HG03571 (cell line): ENCODE measurements at regions not wholly inside any gene's neighbourhood (a gene's known extent, or its start where the extent isn't known, plus 50 kb on each side); places are given as distances from the start of the nearest gene placed in this dataset.
A peak's percentile ranks its signal among the peaks of the same experiment; 100 is the strongest.

Source experiments
- ATAC-seq: cut with Tn5 transposase; IDR thresholded peaks from one replicate; pipeline ENCODE4 v1.9.1; 2021; ENCODE audit not compliant: unreplicated experiment

DNA sequence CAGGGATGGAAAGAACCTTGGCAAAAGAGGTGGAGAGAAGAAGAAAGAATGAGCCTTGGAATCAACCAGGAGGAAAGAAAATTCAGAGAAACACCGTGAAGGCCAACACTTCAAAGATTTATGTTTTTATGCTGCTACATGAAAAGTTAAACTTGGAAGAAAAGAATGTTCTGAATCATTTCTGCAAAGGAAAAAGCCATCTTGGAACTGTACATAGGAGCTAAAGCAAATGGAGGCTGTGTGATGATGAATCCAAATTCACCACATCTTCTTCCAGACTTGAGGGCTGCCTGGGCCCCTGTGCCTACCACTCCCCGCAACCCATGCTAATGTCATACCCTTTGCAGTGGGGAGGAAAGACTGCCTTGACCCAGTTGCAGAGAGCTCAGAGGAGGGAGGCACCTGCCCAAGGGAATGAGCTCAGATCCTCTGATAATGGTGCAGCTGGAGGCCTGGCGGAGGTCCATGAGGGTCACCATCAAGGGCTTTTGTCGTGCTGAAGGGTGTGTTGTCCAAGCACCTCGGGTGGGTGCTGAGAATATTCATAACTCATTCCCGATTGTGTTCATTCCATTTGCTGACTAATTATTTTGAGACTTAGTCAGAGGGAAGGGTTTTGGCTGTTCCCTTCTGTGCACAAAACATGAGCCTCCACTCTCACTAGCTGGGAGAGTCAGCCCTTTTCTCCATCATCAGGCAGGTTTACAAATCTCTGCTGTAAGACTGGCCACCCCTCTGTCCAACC, 245.8 kb upstream of the JAG1 start:
- no peak for ATAC-seq

- no peak for ATAC-seq
Observed at GRCh38 chr20:10920396-10920795, 246.6 kb upstream of the JAG1 start.

DNA sequence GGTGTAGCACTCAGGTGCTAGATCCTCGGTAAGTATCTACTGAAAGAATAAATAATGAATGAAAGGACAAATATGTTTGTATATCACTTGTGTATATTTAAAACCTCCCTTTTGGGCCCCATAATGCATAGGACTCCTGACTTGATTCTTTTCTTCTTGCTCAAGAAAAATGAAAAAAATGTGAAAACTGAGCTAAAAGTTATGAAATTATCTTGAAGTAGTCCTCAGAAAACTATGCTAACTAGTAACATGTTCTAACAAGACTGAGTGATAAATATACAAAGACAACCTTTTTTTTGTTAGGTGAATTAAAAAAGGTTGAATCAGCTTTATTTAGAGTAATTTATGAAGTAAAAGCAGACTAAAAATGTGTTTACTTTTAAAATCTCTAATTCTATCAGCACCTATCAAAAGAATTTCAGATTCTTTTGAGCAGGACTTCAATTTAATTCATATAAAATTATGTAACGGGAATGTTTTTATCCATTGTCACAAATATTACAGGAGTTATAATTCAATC, 247.8 kb upstream of the JAG1 start:
- ATAC-seq, result no peak

- no peak for ATAC-seq
Observed at GRCh38 chr20:10922506-10922905, 248.7 kb upstream of the JAG1 start.

DNA sequence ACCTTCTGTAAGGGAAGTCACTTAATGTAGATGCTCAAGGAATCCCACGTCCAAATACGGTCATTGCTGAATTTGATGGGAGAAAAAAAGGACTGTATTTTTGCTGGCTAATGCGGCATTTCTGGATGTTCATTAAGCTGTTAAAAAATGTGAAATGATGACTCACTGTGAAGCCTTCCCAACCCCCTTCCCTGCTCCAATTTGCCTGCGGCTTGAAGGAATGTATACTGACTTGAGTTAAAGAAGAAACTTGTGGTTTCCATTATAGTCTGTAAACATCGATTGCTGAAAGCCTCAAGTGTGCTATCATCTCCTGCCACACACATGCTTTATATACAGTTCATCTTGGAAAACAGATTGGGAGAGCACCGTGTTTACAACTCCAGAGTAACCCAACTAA, 249.1 kb upstream of the JAG1 start:
- ATAC-seq, result no peak

- no peak for ATAC-seq
Observed at GRCh38 chr20:10924644-10925201, 250.9 kb upstream of the JAG1 start.

- no peak for ATAC-seq
Observed at GRCh38 chr20:10925767-10926166, 252.0 kb upstream of the JAG1 start.

GRCh38 chr20:10927011-10927583, 253.3 kb upstream of the JAG1 start:
- ATAC-seq, result no peak

- no peak for ATAC-seq
Observed at GRCh38 chr20:10927936-10928840, 254.4 kb upstream of the JAG1 start.

- ATAC-seq, result no peak
Observed at GRCh38 chr20:10928841-10929421, 255.1 kb upstream of the JAG1 start.

- no peak for ATAC-seq
Observed at GRCh38 chr20:10935658-10936402, 262.0 kb upstream of the JAG1 start.

- no peak for ATAC-seq
Observed at GRCh38 chr20:10936786-10937185, 263.0 kb upstream of the JAG1 start.

DNA sequence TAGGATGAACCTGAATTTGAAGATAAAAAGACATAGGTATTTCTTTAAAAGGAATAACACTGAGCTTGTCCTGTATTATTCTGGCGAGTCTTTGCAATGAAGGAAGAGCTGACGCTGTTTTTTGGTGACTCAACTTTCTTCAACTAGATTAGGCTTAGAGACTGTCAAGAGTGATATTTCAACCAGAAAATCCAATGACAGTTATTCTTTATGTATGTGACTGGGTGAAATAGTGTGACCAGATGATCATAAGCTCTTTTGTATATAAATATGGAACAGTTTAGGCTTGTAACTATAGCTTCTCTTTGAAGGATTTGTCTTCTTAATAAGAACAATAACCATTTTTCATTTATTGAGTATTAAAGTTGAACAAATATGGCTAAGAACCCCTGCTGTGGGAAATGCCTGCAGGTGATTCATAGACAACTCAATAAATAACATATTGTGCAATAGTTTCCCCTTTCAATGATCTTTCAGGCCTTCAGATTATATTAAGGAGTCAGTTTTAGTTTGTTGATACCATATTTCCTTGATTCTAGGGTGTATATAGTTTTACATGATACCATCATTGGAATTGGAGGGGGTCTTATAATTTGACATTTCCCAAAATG, 265.6 kb upstream of the JAG1 start:
- no peak for ATAC-seq

DNA sequence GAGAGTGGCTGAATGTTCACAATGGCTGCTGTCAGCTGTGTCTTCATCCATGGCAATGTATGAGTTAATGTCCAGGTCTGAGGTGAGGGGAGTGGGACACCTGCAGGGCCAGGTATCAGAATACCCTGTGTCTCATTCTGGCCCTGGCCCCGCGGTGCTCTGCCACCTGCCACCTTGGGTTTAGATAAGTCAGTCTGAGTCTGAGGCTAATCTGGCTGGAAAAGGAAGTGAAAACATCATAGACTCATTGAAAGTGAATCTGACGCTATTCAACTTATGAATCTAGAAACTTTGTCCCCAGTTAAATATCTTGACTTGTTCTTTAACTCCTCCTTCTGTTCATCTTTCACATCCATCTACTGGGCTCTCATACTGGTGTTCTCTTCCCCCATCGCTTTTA, 267.1 kb upstream of the JAG1 start:
- ATAC-seq, result peak; percentile 90

GRCh38 chr20:10943686-10944265, 270.0 kb upstream of the JAG1 start:
- no peak for ATAC-seq

DNA sequence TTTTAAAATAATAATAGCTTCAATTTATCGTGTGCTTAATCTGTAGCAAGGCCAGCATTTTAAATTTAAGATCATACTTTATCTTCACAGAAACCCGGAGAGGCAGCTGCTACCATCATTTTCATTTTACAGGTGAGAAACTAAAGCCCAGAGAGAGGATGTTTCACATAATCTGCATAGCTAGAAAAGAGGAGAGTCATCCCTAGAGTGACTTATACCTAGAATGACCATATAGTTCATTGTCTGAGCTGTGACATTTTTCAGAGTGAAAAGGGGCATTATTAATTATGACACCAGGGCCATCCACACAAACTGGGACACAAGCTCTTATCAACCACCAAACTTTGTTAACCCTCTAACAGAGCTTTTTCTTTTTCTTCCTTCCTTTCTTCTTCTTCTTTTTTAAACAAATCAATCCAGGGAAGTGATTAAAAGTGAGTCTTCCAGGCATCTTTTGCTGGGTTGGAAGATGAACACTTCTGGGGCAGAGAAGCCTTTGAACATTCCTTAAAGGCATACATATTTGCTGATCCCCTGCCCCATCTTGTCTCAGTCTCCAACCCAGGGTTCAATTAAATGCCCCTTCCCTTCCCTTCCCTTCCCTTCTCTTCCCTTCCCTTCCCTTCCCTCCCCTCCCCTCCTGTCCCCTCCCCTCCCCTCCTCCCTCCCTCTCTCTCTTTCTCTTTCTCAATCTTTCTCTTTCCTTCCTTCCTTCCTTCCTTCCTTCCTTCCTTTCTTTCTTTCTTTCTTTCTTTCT, 272.5 kb upstream of the JAG1 start:
- no peak for ATAC-seq

DNA sequence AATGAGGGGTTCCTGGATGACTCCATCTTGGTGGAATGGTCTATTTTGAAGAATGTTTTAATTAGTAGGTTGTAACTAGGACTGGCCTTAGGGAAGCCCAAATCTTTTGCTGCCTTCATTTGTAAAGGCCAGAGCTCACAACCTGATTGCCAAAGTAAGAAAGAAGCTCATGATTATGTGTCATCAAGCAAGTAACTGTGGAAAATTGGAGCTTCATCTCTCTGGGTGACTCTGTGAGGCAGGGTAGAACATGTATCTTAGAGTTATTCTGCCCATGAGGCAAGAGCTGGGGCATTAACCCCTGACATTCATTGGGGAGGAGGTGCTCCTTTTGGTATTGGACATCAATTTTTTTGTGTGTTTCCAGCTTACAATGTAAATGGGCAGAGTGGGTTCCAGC, 273.9 kb upstream of the JAG1 start:
- ATAC-seq, result no peak

GRCh38 chr20:10949930-10950783, 276.4 kb upstream of the JAG1 start:
- ATAC-seq, result no peak
